ENCODE measurements at regions not wholly inside any gene's neighbourhood (a gene's known extent, or its start where the extent isn't known, plus 50 kb on each side); places are given as distances from the start of the nearest gene placed in this dataset.

- no peak for TF ChIP-seq CTCF (IDR thresholded peaks at IDR 0.05; ENCODE audit: insufficient read depth, low read length, poor library complexity, severe bottlenecking)
- no peak for DNase-seq (ENCODE audit: low read depth)
- H3K4me3 ChIP-seq (ENCODE audit: low read depth, low read length), result no peak overlapping the region
- H3K27me3 ChIP-seq (ENCODE audit: control insufficient read depth, insufficient read depth, low read length), result no peaks in the 10 kb centered on the region
- no peaks in the 10 kb centered on the region for H3K36me3 ChIP-seq (ENCODE audit: control insufficient read depth, insufficient read depth, low read length)
Observed at GRCh38 chr7:145605963-145606362, 510.6 kb upstream of the CNTNAP2 start.

GRCh38 chr7:145599376-145599775 is 517.2 kb upstream of the CNTNAP2 start:
- Histone ChIP-seq H3K4me3 (ENCODE audit: low read depth, low read length) (no peak overlapping the region), H3K27me3 (ENCODE audit: control insufficient read depth, insufficient read depth, low read length) (no peaks in the 10 kb centered on the region), H3K36me3 (ENCODE audit: control insufficient read depth, insufficient read depth, low read length) (no peaks in the 10 kb centered on the region)
- TF ChIP-seq CTCF (IDR thresholded peaks at IDR 0.05; ENCODE audit: insufficient read depth, low read length, poor library complexity, severe bottlenecking), result no peak
- DNase-seq (ENCODE audit: low read depth), result no peak

- no peaks in the 10 kb centered on the region for H3K36me3 ChIP-seq (ENCODE audit: control insufficient read depth, insufficient read depth, low read length)
- DNase-seq (ENCODE audit: low read depth), result no peak
- H3K27me3 ChIP-seq (ENCODE audit: control insufficient read depth, insufficient read depth, low read length), result no peaks in the 10 kb centered on the region
- no peak for TF ChIP-seq CTCF (IDR thresholded peaks at IDR 0.05; ENCODE audit: insufficient read depth, low read length, poor library complexity, severe bottlenecking)
- no peak overlapping the region for H3K4me3 ChIP-seq (ENCODE audit: low read depth, low read length)
Observed at GRCh38 chr7:145584401-145584800, 532.2 kb upstream of the CNTNAP2 start.

- Histone ChIP-seq H3K36me3 (ENCODE audit: control insufficient read depth, insufficient read depth, low read length) (no peaks in the 10 kb centered on the region), H3K27me3 (ENCODE audit: control insufficient read depth, insufficient read depth, low read length) (no peaks in the 10 kb centered on the region), H3K4me3 (ENCODE audit: low read depth, low read length) (no peak overlapping the region)
- no peak for TF ChIP-seq CTCF (IDR thresholded peaks at IDR 0.05; ENCODE audit: insufficient read depth, low read length, poor library complexity, severe bottlenecking)
- DNase-seq (ENCODE audit: low read depth), result no peak
Observed at GRCh38 chr7:145582742-145583303, 533.8 kb upstream of the CNTNAP2 start.

- TF ChIP-seq CTCF (IDR thresholded peaks at IDR 0.05; ENCODE audit: insufficient read depth, low read length, poor library complexity, severe bottlenecking), result no peak
- H3K4me3 ChIP-seq (ENCODE audit: low read depth, low read length), result no peak overlapping the region
- no peak for DNase-seq (ENCODE audit: low read depth)
- no peaks in the 10 kb centered on the region for H3K27me3 ChIP-seq (ENCODE audit: control insufficient read depth, insufficient read depth, low read length)
- no peaks in the 10 kb centered on the region for H3K36me3 ChIP-seq (ENCODE audit: control insufficient read depth, insufficient read depth, low read length)
Observed at GRCh38 chr7:145557805-145558204, 558.8 kb upstream of the CNTNAP2 start.

GRCh38 chr7:145543242-145543641 is 573.4 kb upstream of the CNTNAP2 start:
- TF ChIP-seq CTCF (IDR thresholded peaks at IDR 0.05; ENCODE audit: insufficient read depth, low read length, poor library complexity, severe bottlenecking), result no peak
- no peaks in the 10 kb centered on the region for H3K27me3 ChIP-seq (ENCODE audit: control insufficient read depth, insufficient read depth, low read length)
- no peak overlapping the region for H3K4me3 ChIP-seq (ENCODE audit: low read depth, low read length)
- H3K36me3 ChIP-seq (ENCODE audit: control insufficient read depth, insufficient read depth, low read length), result no peaks in the 10 kb centered on the region
- DNase-seq (ENCODE audit: low read depth), result no peak
